ENCODE measurements at regions not wholly inside any gene's neighbourhood (a gene's known extent, or its start where the extent isn't known, plus 50 kb on each side); places are given as distances from the start of the nearest gene placed in this dataset.
A peak's percentile ranks its signal among the peaks of the same experiment; 100 is the strongest.

- H3K4me1 Mint-ChIP-seq, result peaks cover 30% of the 10 kb centered on the region
- H3K4me3 Mint-ChIP-seq, result no peak overlapping the region
- no peaks in the 10 kb centered on the region for H3K36me3 Mint-ChIP-seq
- H3K9me3 Mint-ChIP-seq, result no peaks in the 10 kb centered on the region
- no peak for DNase-seq (ENCODE audit: low spot score in 2 of 2, unreplicated experiment in 2 of 2)
- no peak overlapping the region for H3K27ac Mint-ChIP-seq
- TF ChIP-seq CTCF (IDR thresholded peaks at IDR 0.05; ENCODE audit: unreplicated experiment), result no peak
- H3K27me3 Mint-ChIP-seq (ENCODE audit: low read depth), result no peaks in the 10 kb centered on the region
Measured at GRCh38 chr11:32325725-32326124, 109.6 kb downstream of the WT1 start.

DNA sequence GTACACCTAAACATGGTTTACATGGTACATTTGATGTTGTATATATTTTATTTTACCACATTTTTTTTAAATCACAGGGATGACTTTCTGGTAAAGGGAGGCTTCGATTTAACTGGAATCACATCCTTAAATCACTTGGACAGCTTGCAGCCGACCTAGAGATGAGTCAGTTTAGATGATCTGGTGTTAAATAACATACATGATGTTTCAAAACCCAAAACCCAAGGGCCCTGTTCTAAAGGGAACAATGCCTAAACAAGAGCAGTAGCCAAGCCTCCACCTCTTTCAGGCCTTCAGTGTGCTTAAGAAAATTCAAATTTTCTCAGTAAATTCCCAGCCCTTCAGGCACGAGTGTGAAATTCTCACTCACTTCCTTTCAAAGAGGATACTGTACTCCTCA, 108.8 kb downstream of the WT1 start:
- no peak overlapping the region for H3K27ac Mint-ChIP-seq
- H3K27me3 Mint-ChIP-seq (ENCODE audit: low read depth), result no peaks in the 10 kb centered on the region
- H3K36me3 Mint-ChIP-seq, result no peaks in the 10 kb centered on the region
- peaks cover 36% of the 10 kb centered on the region for H3K4me1 Mint-ChIP-seq
- no peak for TF ChIP-seq CTCF (IDR thresholded peaks at IDR 0.05; ENCODE audit: unreplicated experiment)
- no peaks in the 10 kb centered on the region for H3K9me3 Mint-ChIP-seq
- no peak overlapping the region for H3K4me3 Mint-ChIP-seq
- DNase-seq (ENCODE audit: low spot score in 2 of 2, unreplicated experiment in 2 of 2), result no peak

DNA sequence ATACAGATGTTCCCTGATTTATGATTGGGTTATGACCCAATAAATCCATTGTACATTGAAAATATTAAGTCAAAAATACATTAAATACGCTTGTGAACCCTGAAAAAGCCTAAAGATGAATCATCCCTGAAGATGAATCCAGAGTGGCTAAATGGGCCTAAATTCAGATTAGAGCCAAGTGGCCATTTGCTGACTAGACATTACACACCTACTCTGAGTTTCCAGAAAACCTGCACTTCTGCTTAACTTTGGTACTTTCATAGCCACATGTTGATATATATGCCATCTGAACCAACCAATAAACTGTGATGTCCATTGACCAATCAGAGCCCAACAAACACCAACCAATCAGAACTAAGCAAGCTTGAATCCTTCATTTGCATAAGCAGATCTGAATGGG, 106.9 kb downstream of the WT1 start:
- no peak overlapping the region for H3K27ac Mint-ChIP-seq
- no peak for DNase-seq (ENCODE audit: low spot score in 2 of 2, unreplicated experiment in 2 of 2)
- no peak overlapping the region for H3K4me3 Mint-ChIP-seq
- TF ChIP-seq CTCF (IDR thresholded peaks at IDR 0.05; ENCODE audit: unreplicated experiment), result no peak
- no peaks in the 10 kb centered on the region for H3K27me3 Mint-ChIP-seq (ENCODE audit: low read depth)
- H3K36me3 Mint-ChIP-seq, result no peaks in the 10 kb centered on the region
- no peaks in the 10 kb centered on the region for H3K9me3 Mint-ChIP-seq
- peaks cover 42% of the 10 kb centered on the region for H3K4me1 Mint-ChIP-seq

- Mint-ChIP-seq H3K36me3 (no peaks in the 10 kb centered on the region), H3K9me3 (no peaks in the 10 kb centered on the region), H3K27me3 (ENCODE audit: low read depth) (no peaks in the 10 kb centered on the region), H3K4me3 (no peak overlapping the region), H3K4me1 (peaks cover 52% of the 10 kb centered on the region), H3K27ac (peak overlapping the region; percentile 57)
- DNase-seq (ENCODE audit: low spot score in 2 of 2, unreplicated experiment in 2 of 2), result no peak
- TF ChIP-seq CTCF (IDR thresholded peaks at IDR 0.05; ENCODE audit: unreplicated experiment), result no peak
Measured at GRCh38 chr11:32331098-32331497, 104.2 kb downstream of the WT1 start.

DNA sequence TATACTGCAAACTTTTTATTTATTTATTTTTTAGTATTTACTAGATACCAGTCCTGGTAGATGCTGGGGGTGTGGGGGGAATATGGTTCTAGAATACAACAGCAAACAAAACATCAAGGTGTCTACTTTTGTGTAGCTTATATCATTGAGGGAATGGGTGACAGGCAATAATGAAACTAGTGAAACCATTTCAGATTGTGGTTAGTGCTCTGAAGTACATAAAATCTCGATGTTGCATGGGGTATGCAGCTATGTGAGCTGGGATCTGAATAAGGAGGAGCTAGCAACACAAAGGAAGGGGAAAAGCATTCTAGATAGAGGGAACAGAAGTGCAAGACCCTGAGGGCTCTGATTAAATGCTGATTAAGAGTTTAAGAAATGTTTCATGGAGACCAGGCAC, 103.5 kb downstream of the WT1 start:
- H3K4me1 Mint-ChIP-seq, result peaks cover 55% of the 10 kb centered on the region
- H3K27ac Mint-ChIP-seq, result peak overlapping the region; percentile 79
- no peak for TF ChIP-seq CTCF (IDR thresholded peaks at IDR 0.05; ENCODE audit: unreplicated experiment)
- H3K36me3 Mint-ChIP-seq, result no peaks in the 10 kb centered on the region
- H3K4me3 Mint-ChIP-seq, result no peak overlapping the region
- no peaks in the 10 kb centered on the region for H3K9me3 Mint-ChIP-seq
- no peak for DNase-seq (ENCODE audit: low spot score in 2 of 2, unreplicated experiment in 2 of 2)
- no peaks in the 10 kb centered on the region for H3K27me3 Mint-ChIP-seq (ENCODE audit: low read depth)

DNA sequence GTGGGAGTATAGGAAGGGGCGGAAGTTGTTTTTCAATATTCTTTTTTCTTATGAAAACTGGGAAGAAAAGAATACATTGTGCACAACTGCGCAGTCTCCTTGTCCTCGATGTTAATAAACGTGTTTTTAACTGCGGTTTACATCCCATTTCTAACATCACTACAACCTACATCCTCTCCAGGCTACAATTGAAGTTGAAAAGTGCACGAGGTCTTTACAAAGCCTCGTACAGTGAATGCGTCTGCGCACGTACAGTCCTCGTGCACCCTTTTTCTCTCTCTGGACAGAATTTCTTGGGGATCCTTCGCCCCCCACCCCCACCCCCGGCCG, 102.4 kb downstream of the WT1 start:
- H3K27me3 Mint-ChIP-seq (ENCODE audit: low read depth), result no peaks in the 10 kb centered on the region

More for the DNA sequence above, 102.4 kb downstream of the WT1 start:
- Mint-ChIP-seq H3K4me3 (peak overlapping the region; percentile 59), H3K27ac (peak overlapping the region; percentile 79), H3K4me1 (peaks cover 50% of the 10 kb centered on the region), H3K36me3 (no peaks in the 10 kb centered on the region), H3K9me3 (no peaks in the 10 kb centered on the region)
- no peak for DNase-seq (ENCODE audit: low spot score in 2 of 2, unreplicated experiment in 2 of 2)
- TF ChIP-seq CTCF (IDR thresholded peaks at IDR 0.05; ENCODE audit: unreplicated experiment), result no peak

Data from mesothelial cell of epicardium (in vitro differentiated cells).